ENCODE measurements at regions not wholly inside any gene's neighbourhood (a gene's known extent, or its start where the extent isn't known, plus 50 kb on each side); places are given as distances from the start of the nearest gene placed in this dataset.

- H3K27me3 ChIP-seq (ENCODE audit: control insufficient read depth, insufficient read depth, low read length) = no peaks in the 10 kb centered on the region
- no peak for DNase-seq (ENCODE audit: low read depth)
- no peak overlapping the region for H3K4me3 ChIP-seq (ENCODE audit: low read depth, low read length)
- no peaks in the 10 kb centered on the region for H3K36me3 ChIP-seq (ENCODE audit: control insufficient read depth, insufficient read depth, low read length)
- no peak for TF ChIP-seq CTCF (IDR thresholded peaks at IDR 0.05; ENCODE audit: insufficient read depth, low read length, poor library complexity, severe bottlenecking)
These were observed 234.7 kb upstream of the TCERG1L start for GRCh38 chr10:131546086-131546810.

- TF ChIP-seq CTCF (IDR thresholded peaks at IDR 0.05; ENCODE audit: insufficient read depth, low read length, poor library complexity, severe bottlenecking) = no peak
- Histone ChIP-seq H3K4me3 (ENCODE audit: low read depth, low read length) (no peak overlapping the region), H3K27me3 (ENCODE audit: control insufficient read depth, insufficient read depth, low read length) (no peaks in the 10 kb centered on the region), H3K36me3 (ENCODE audit: control insufficient read depth, insufficient read depth, low read length) (no peaks in the 10 kb centered on the region)
- DNase-seq (ENCODE audit: low read depth) = no peak
These were observed 235.7 kb upstream of the TCERG1L start for GRCh38 chr10:131547129-131547799.

GRCh38 chr10:131548176-131548575 lies 236.7 kb upstream of the TCERG1L start:
- Histone ChIP-seq H3K36me3 (ENCODE audit: control insufficient read depth, insufficient read depth, low read length) (no peaks in the 10 kb centered on the region), H3K27me3 (ENCODE audit: control insufficient read depth, insufficient read depth, low read length) (no peaks in the 10 kb centered on the region), H3K4me3 (ENCODE audit: low read depth, low read length) (no peak overlapping the region)
- no peak for DNase-seq (ENCODE audit: low read depth)
- no peak for TF ChIP-seq CTCF (IDR thresholded peaks at IDR 0.05; ENCODE audit: insufficient read depth, low read length, poor library complexity, severe bottlenecking)

GRCh38 chr10:131549116-131549515 lies 237.6 kb upstream of the TCERG1L start:
- TF ChIP-seq CTCF (IDR thresholded peaks at IDR 0.05; ENCODE audit: insufficient read depth, low read length, poor library complexity, severe bottlenecking) = no peak
- Histone ChIP-seq H3K36me3 (ENCODE audit: control insufficient read depth, insufficient read depth, low read length) (no peaks in the 10 kb centered on the region), H3K4me3 (ENCODE audit: low read depth, low read length) (no peak overlapping the region), H3K27me3 (ENCODE audit: control insufficient read depth, insufficient read depth, low read length) (no peaks in the 10 kb centered on the region)
- no peak for DNase-seq (ENCODE audit: low read depth)

GRCh38 chr10:131553121-131553520 lies 241.6 kb upstream of the TCERG1L start:
- DNase-seq (ENCODE audit: low read depth) = no peak

More at GRCh38 chr10:131553121-131553520, 241.6 kb upstream of the TCERG1L start:
- TF ChIP-seq CTCF (IDR thresholded peaks at IDR 0.05; ENCODE audit: insufficient read depth, low read length, poor library complexity, severe bottlenecking) = no peak
- Histone ChIP-seq H3K4me3 (ENCODE audit: low read depth, low read length) (no peak overlapping the region), H3K27me3 (ENCODE audit: control insufficient read depth, insufficient read depth, low read length) (no peaks in the 10 kb centered on the region), H3K36me3 (ENCODE audit: control insufficient read depth, insufficient read depth, low read length) (no peaks in the 10 kb centered on the region)

Data from kidney epithelial cell (primary cell).